ENCODE measurements at regions not wholly inside any gene's neighbourhood (a gene's known extent, or its start where the extent isn't known, plus 50 kb on each side); places are given as distances from the start of the nearest gene placed in this dataset.

DNA sequence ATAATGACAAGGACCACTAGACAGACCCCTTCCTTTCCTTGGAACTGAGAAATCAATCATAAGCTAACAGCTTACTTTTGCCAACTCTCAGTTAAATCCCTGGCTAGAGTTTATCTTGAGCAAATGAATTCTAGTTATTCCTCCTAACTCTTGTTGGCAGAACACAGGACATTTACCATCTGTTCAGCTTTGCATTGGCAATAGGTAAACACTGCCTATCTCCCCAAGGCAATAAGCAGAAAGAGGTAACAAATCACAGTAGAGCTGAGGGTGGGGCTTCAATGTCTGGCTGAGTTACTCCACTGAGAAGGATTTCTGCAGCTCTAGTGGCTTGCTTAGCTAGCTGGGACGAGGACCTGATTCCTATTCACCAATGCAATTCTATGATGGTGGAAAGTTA, 503.3 kb upstream of the GRIA1 start:
- TF ChIP-seq CTCF (IDR thresholded peaks at IDR 0.05; ENCODE audit: insufficient read depth, low read length), result no peak
- no peak for TF ChIP-seq GABPA (IDR thresholded peaks at IDR 0.05; ENCODE audit: low read depth)
- TF ChIP-seq POLR2AphosphoS5 (IDR thresholded peaks at IDR 0.05; ENCODE audit: low read depth), result no peak
